SK-N-SH (cell line): ENCODE measurements at regions not wholly inside any gene's neighbourhood (a gene's known extent, or its start where the extent isn't known, plus 50 kb on each side); places are given as distances from the start of the nearest gene placed in this dataset.

Experiments used
- CTCF ChIP-seq: fragments of 200-600 bp; sonication (generic); IDR thresholded peaks from 2 replicates; pipeline ENCODE4 v1.6.1; 2017; ENCODE audit warnings: antibody characterized with exemption, mild to moderate bottlenecking, moderate library complexity
- EZH2phosphoT487 ChIP-seq: fragments of 200-600 bp; sonication (generic); IDR thresholded peaks from 2 replicates; pipeline ENCODE4 v1.6.1; 2017; ENCODE audit warnings: low read depth, mixed run types, mild to moderate bottlenecking, antibody characterized with exemption, moderate library complexity, borderline replicate concordance
- GABPA ChIP-seq: IDR thresholded peaks from 2 replicates; pipeline ENCODE4 v1.4.0; 2012; ENCODE audit warnings: low read depth, mild to moderate bottlenecking
- NFIC ChIP-seq: IDR thresholded peaks from 2 replicates; pipeline ENCODE4 v1.4.0; 2012; ENCODE audit warnings: borderline replicate concordance
- RAD21 ChIP-seq: IDR thresholded peaks from 2 replicates; pipeline ENCODE4 v1.6.1; 2012; ENCODE audit warnings: mild to moderate bottlenecking, low read length
- TEAD4 ChIP-seq: IDR thresholded peaks from 2 replicates; pipeline ENCODE4 v1.4.0; 2012; ENCODE audit warnings: mild to moderate bottlenecking, borderline replicate concordance; ENCODE audit not compliant: insufficient read depth
- TF ChIP-seq, protein P1 (sequence below): IDR thresholded peaks from 2 replicates; pipeline ENCODE4 v1.4.0; 2012; ENCODE audit warnings: low read depth
- TF ChIP-seq, protein P2 (sequence below): fragments of 150-350 bp; IDR thresholded peaks from 2 replicates; pipeline ENCODE4 v1.6.1; 2016; ENCODE audit warnings: mild to moderate bottlenecking, low read depth, low read length

GRCh38 chr22:49063545-49063890 lies 764.2 kb downstream of the BRD1 start:
- no peak for TF ChIP-seq CTCF
- TF ChIP-seq RAD21 = no peak
- TF ChIP-seq TEAD4 = no peak
- TF ChIP-seq, protein P1, sequence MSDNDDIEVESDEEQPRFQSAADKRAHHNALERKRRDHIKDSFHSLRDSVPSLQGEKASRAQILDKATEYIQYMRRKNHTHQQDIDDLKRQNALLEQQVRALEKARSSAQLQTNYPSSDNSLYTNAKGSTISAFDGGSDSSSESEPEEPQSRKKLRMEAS = no peak
- TF ChIP-seq GABPA = no peak
- TF ChIP-seq EZH2phosphoT487 = no peak
- no peak for TF ChIP-seq NFIC
- TF ChIP-seq, protein P2, sequence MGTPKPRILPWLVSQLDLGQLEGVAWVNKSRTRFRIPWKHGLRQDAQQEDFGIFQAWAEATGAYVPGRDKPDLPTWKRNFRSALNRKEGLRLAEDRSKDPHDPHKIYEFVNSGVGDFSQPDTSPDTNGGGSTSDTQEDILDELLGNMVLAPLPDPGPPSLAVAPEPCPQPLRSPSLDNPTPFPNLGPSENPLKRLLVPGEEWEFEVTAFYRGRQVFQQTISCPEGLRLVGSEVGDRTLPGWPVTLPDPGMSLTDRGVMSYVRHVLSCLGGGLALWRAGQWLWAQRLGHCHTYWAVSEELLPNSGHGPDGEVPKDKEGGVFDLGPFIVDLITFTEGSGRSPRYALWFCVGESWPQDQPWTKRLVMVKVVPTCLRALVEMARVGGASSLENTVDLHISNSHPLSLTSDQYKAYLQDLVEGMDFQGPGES = no peak
